B cell (primary cell): ENCODE measurements at regions not wholly inside any gene's neighbourhood (a gene's known extent, or its start where the extent isn't known, plus 50 kb on each side); places are given as distances from the start of the nearest gene placed in this dataset.

Experiments
- ATAC-seq: fragments of 200-7000 bp; cut with Tn5 transposase; one replicate; pipeline ENCODE4 v1.10.0; 2021; ENCODE audit warnings: low read depth, mild to moderate bottlenecking, moderate number of reproducible peaks, moderate library complexity
- CTCF ChIA-PET: fragments of 350-600 bp; sonication (Branson Sonifier 250); formaldehyde crosslinking; loops from one replicate; lab custom pipeline; 2021; ENCODE audit warnings: antibody characterized with exemption, inconsistent platforms; lab: Charles Lee
- POLR2A ChIA-PET: fragments of 350-600 bp; sonication (Branson Sonifier 250); formaldehyde crosslinking; loops from one replicate; lab custom pipeline; 2021; ENCODE audit warnings: antibody characterized with exemption; lab: Charles Lee
- DNase-seq: peaks from one replicate; pipeline ENCODE4 v3.0.0; 2013
- H2AFZ ChIP-seq: 2 replicates; pipeline ENCODE4 v1.6.1; 2012; ENCODE audit warnings: mild to moderate bottlenecking, low read depth, low read length; ENCODE audit not compliant: insufficient read depth, poor library complexity, severe bottlenecking
- H3K27ac ChIP-seq, 2 donors: 1 replicate in 1 of 2; 2 replicates in 1 of 2; pipeline ENCODE4 v1.5.1; 2012 to 2013; ENCODE audit warnings: low read length in 2 of 2, mild to moderate bottlenecking in 2 of 2, moderate library complexity in 1 of 2
- H3K27me3 ChIP-seq, 4 experiments: fragments of 200-600 bp in 1 of 4; sonication (generic) in 1 of 4; replicated peaks in 1 of 4; 1 replicate in 2 of 4; 2 replicates in 2 of 4; pipeline versions ENCODE4 v1.6.1 to v1.7.0; 2013 to 2016; ENCODE audit warnings: low read length in 3 of 4, mild to moderate bottlenecking in 2 of 4, mixed read lengths in 1 of 4, moderate library complexity in 1 of 4; ENCODE audit not compliant: insufficient read depth in 4 of 4, control insufficient read depth in 3 of 4; ENCODE audit errors: control extremely low read depth in 1 of 4
- H3K36me3 ChIP-seq, 2 experiments: replicated peaks in 1 of 2; 1 replicate in 1 of 2; 2 replicates in 1 of 2; pipeline versions ENCODE4 v1.6.1 to v1.7.1; 2013; ENCODE audit warnings: low read length in 1 of 2; ENCODE audit not compliant: insufficient read depth in 2 of 2, control insufficient read depth in 1 of 2; ENCODE audit errors: control extremely low read depth in 1 of 2, extremely low read depth in 1 of 2
- H3K4me1 ChIP-seq, 2 donors: fragments of 200-600 bp in 1 of 2; sonication (generic) in 1 of 2; 1 replicate in 1 of 2; 2 replicates in 1 of 2; pipeline versions ENCODE4 v1.5.1 to v1.6.1; 2013 to 2017; ENCODE audit warnings: low read length in 2 of 2; ENCODE audit not compliant: control insufficient read depth in 2 of 2, insufficient read depth in 2 of 2
- H3K4me2 ChIP-seq: replicated peaks from 2 replicates; pipeline ENCODE3; 2012; ENCODE audit warnings: mild to moderate bottlenecking, low read depth, low read length; ENCODE audit not compliant: poor library complexity, severe bottlenecking
- H3K4me3 ChIP-seq, 5 experiments: fragments of 200-600 bp in 1 of 5; sonication (generic) in 1 of 5; 1 replicate in 3 of 5; 2 replicates in 2 of 5; pipeline versions ENCODE4 v1.5.1 to v1.7.0; 2011 to 2016; ENCODE audit warnings: low read length in 4 of 5, mild to moderate bottlenecking in 4 of 5, low read depth in 2 of 5, control low read depth in 1 of 5, moderate library complexity in 1 of 5; ENCODE audit not compliant: insufficient read depth in 1 of 5; ENCODE audit errors: control extremely low read depth in 1 of 5, extremely low read depth in 1 of 5
- H3K79me2 ChIP-seq: fragments of 200-600 bp; sonication (generic); one replicate; pipeline ENCODE4 v1.6.0; 2016; ENCODE audit warnings: low read length; ENCODE audit not compliant: control insufficient read depth, insufficient read depth
- H3K9ac ChIP-seq: fragments of 200-600 bp; sonication (generic); 2 replicates; pipeline ENCODE4 v1.6.1; 2017; ENCODE audit warnings: mild to moderate bottlenecking, low read length, moderate library complexity
- H3K9me3 ChIP-seq, 3 donors: one replicate each; pipeline versions ENCODE4 v1.6.1 to v1.7.1; 2013; ENCODE audit warnings: low read length in 2 of 3; ENCODE audit not compliant: control insufficient read depth in 2 of 3, insufficient read depth in 1 of 3; ENCODE audit errors: control extremely low read depth in 1 of 3
- H4K20me1 ChIP-seq: 2 replicates; pipeline ENCODE4 v1.6.0; 2012; ENCODE audit warnings: mild to moderate bottlenecking, low read length; ENCODE audit not compliant: insufficient read depth, control insufficient read depth, poor library complexity, severe bottlenecking
- H3K27ac Mint-ChIP-seq: one replicate; pipeline ENCODE4 v1.8.0; 2021; ENCODE audit warnings: mixed read lengths
- H3K27me3 Mint-ChIP-seq: one replicate; pipeline ENCODE4 v1.8.0; 2021; ENCODE audit warnings: mixed read lengths
- H3K4me1 Mint-ChIP-seq: one replicate; pipeline ENCODE4 v1.8.0; 2021; ENCODE audit warnings: mixed read lengths
- H3K4me3 Mint-ChIP-seq: one replicate; pipeline ENCODE4 v1.8.0; 2021; ENCODE audit warnings: mixed read lengths
- H3K9me3 Mint-ChIP-seq: one replicate; pipeline ENCODE4 v1.8.0; 2022; ENCODE audit warnings: mixed read lengths; ENCODE audit not compliant: insufficient read depth
- CTCF ChIP-seq: fragments of 200-600 bp; IDR thresholded peaks from one replicate; pipeline ENCODE4 v1.8.0; 2022; ENCODE audit warnings: antibody characterized with exemption, mild to moderate bottlenecking
- EZH2 ChIP-seq: IDR thresholded peaks from 2 replicates; pipeline ENCODE4 v1.6.1; 2012; ENCODE audit warnings: borderline replicate concordance, low read depth, mild to moderate bottlenecking, moderate library complexity, low read length; ENCODE audit not compliant: insufficient read depth, poor library complexity, severe bottlenecking
- WGBS: methylation state at CpG from one replicate; pipeline ENCODE4 v1.1.5; 2013; ENCODE audit warnings: missing lambda C conversion rate; ENCODE audit not compliant: insufficient coverage; 5-methylcytosine and 5-hydroxymethylcytosine counted together
- intact Hi-C: fragments of 100-400 bp; cut with micrococcal nuclease; formaldehyde crosslinking; loops from one replicate; pipeline ENCODE4 v1.10.0; 2022

- TF ChIP-seq CTCF (no peak), EZH2 (no peak)
- no peak overlapping the region for H2AFZ ChIP-seq
- no peak overlapping the region for H3K9ac ChIP-seq
- no peaks in the 10 kb centered on the region for H3K36me3 ChIP-seq
- Mint-ChIP-seq H3K27me3 (no peaks in the 10 kb centered on the region), H3K27ac (no peak overlapping the region), H3K4me1 (no peaks in the 10 kb centered on the region), H3K4me3 (no peak overlapping the region), H3K9me3 (peaks cover 2% of the 10 kb centered on the region)
- H3K27me3 ChIP-seq, result no peaks in the 10 kb centered on the region
- no peak overlapping the region for H3K27ac ChIP-seq
- no peaks in the 10 kb centered on the region for H3K4me1 ChIP-seq
- CTCF ChIA-PET, result no interaction called here
- ATAC-seq, result no peak
- no peak for DNase-seq
- WGBS, result 38% methylated on average over 1 of the region's 2 CpGs
- no peaks in the 10 kb centered on the region for H4K20me1 ChIP-seq
- no peaks in the 10 kb centered on the region for H3K9me3 ChIP-seq
- intact Hi-C loops, result no loop called here
- POLR2A ChIA-PET, result no interaction called here
- H3K79me2 ChIP-seq, result no peaks in the 10 kb centered on the region
- no peak overlapping the region for H3K4me2 ChIP-seq
- H3K4me3 ChIP-seq, result no peak overlapping the region
Measured at GRCh38 chr12:115335048-115335447, 651.1 kb upstream of the TBX3 start.

GRCh38 chr12:115332945-115333344, 649.0 kb upstream of the TBX3 start:
- DNase-seq, result no peak
- ATAC-seq, result no peak
- Histone ChIP-seq H2AFZ (no peak overlapping the region), H3K9me3 (no peaks in the 10 kb centered on the region), H3K36me3 (no peaks in the 10 kb centered on the region), H3K27me3 (no peaks in the 10 kb centered on the region), H3K9ac (no peak overlapping the region), H3K4me2 (no peak overlapping the region), H4K20me1 (no peaks in the 10 kb centered on the region), H3K27ac (no peak overlapping the region), H3K4me3 (no peak overlapping the region), H3K4me1 (no peaks in the 10 kb centered on the region), H3K79me2 (no peaks in the 10 kb centered on the region)
- Mint-ChIP-seq H3K27ac (no peak overlapping the region), H3K27me3 (no peaks in the 10 kb centered on the region), H3K4me3 (no peak overlapping the region), H3K4me1 (no peaks in the 10 kb centered on the region), H3K9me3 (peaks cover 2% of the 10 kb centered on the region)
- intact Hi-C loops, result no loop called here
- ChIA-PET POLR2A (no interaction called here), CTCF (no interaction called here)
- TF ChIP-seq EZH2 (no peak), CTCF (no peak)
